ENCODE measurements at regions not wholly inside any gene's neighbourhood (a gene's known extent, or its start where the extent isn't known, plus 50 kb on each side); places are given as distances from the start of the nearest gene placed in this dataset.

GRCh38 chr4:43556262-43556661 lies 663.7 kb downstream of the GRXCR1 start:
- no peak overlapping the region for H3K4me3 ChIP-seq (ENCODE audit: low read depth, low read length)
- TF ChIP-seq CTCF (conservative IDR thresholded peaks at IDR 0.05; ENCODE audit: low read depth, low read length): no peak

DNA sequence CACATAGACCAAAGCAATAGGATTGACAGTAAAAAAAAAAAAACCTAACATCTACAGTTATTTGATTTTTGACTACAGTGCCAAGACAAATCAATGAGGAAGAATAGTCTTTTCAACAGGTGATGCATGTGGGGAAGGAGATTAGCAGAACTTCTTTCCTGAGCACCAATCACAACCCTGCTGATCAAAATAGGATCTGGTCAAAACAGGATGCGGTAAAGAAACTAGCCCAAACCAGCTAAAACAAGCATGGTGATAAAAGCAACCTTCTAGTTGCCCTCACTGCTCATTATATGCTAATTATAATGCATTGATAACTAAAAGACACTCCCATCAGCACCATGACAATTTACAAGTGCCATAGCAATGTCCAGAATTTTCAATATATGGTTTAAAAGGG lies 667.5 kb downstream of the GRXCR1 start:
- TF ChIP-seq CTCF (conservative IDR thresholded peaks at IDR 0.05; ENCODE audit: low read depth, low read length): no peak
- no peak for DNase-seq (ENCODE audit: low read depth)
- no peak overlapping the region for H3K4me3 ChIP-seq (ENCODE audit: low read depth, low read length)

More at GRCh38 chr4:43556262-43556661, 663.7 kb downstream of the GRXCR1 start:
- DNase-seq (ENCODE audit: low read depth): no peak

- DNase-seq (ENCODE audit: low read depth): no peak
- H3K4me3 ChIP-seq (ENCODE audit: low read depth, low read length): no peak overlapping the region
- TF ChIP-seq CTCF (conservative IDR thresholded peaks at IDR 0.05; ENCODE audit: low read depth, low read length): no peak
Observed at GRCh38 chr4:43564107-43564506, 671.6 kb downstream of the GRXCR1 start.

DNA sequence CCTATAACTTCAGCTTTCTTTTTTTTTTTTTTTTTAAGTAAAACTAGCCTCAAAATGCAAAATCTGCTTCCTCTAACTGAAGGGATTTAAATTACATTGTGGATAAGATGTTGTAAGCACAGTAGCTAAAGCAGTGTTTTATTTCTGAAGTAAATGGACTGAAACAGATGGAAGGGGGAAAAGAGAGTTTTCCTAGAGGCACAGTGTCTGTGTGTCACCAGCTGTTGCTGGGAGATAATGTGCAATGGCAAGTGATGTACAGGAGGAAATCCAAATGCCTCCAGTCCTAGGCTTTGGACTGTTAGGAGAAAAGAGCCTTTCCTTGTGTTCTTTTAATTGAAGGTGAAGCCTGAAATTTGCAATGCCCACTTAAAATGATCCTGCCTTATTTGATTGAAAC lies 672.1 kb downstream of the GRXCR1 start:
- no peak for DNase-seq (ENCODE audit: low read depth)
- TF ChIP-seq CTCF (conservative IDR thresholded peaks at IDR 0.05; ENCODE audit: low read depth, low read length): no peak
- H3K4me3 ChIP-seq (ENCODE audit: low read depth, low read length): no peak overlapping the region

DNA sequence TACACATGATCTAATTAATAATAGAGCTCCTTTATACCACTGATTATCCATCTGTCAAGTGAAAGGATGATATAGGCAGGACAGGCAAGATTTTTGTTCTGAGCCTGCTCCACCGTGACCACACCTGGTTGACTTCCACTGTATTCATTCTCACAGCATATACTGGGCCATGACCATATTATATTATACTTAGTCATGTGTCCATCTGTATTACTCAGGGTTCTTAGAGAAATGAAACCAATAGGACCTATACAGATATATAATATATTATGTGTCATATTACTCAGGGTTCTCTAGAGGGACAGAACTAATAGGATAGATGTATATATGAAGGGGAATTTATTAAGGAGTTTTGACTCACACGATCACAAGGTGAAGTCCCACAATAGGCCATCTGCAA lies 675.1 kb downstream of the GRXCR1 start:
- no peak overlapping the region for H3K4me3 ChIP-seq (ENCODE audit: low read depth, low read length)
- no peak for DNase-seq (ENCODE audit: low read depth)
- TF ChIP-seq CTCF (conservative IDR thresholded peaks at IDR 0.05; ENCODE audit: low read depth, low read length): no peak

DNA sequence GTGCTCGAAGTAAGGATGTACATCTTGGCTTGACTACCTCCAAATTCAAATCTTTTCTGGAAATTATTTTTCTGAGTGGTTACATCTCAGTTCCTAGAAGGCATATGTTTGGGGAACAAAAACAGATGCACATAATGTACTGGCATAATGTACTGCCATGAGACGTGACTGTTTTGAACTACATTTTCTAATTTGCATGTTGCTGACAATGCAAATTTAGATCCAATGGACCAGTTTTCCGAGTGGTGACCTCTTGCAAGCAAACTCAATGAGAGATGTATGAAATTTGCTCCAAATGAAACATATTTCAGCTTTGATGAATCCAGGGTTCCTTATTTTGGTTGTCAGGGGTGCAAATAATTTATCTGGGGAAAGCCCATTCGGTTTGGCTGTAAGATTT lies 694.3 kb downstream of the GRXCR1 start:
- TF ChIP-seq CTCF (conservative IDR thresholded peaks at IDR 0.05; ENCODE audit: low read depth, low read length): no peak
- no peak overlapping the region for H3K4me3 ChIP-seq (ENCODE audit: low read depth, low read length)
- DNase-seq (ENCODE audit: low read depth): no peak

- H3K4me3 ChIP-seq (ENCODE audit: low read depth, low read length): no peak overlapping the region
- DNase-seq (ENCODE audit: low read depth): no peak
- no peak for TF ChIP-seq CTCF (conservative IDR thresholded peaks at IDR 0.05; ENCODE audit: low read depth, low read length)
Observed at GRCh38 chr4:43587758-43588157, 695.2 kb downstream of the GRXCR1 start.

Data from epithelial cell of proximal tubule (primary cell).